ENCODE measurements at regions not wholly inside any gene's neighbourhood (a gene's known extent, or its start where the extent isn't known, plus 50 kb on each side); places are given as distances from the start of the nearest gene placed in this dataset.

GRCh38 chr11:127528297-127528696 lies 527.7 kb upstream of the KIRREL3 start:
- TF ChIP-seq CTCF (IDR thresholded peaks at IDR 0.05) = no peak
- no peak for TF ChIP-seq ZNF138 (CRISPR knock-in tag; conservative IDR thresholded peaks at IDR 0.05)
- TF ChIP-seq TCF7 (CRISPR knock-in tag; IDR thresholded peaks at IDR 0.05; ENCODE audit: low read depth) = no peak
- TF ChIP-seq KAT7 (CRISPR knock-in tag; IDR thresholded peaks at IDR 0.05; ENCODE audit: borderline replicate concordance) = no peak
- no peak for TF ChIP-seq HMGXB4 (CRISPR knock-in tag; IDR thresholded peaks at IDR 0.05)
- no peak for TF ChIP-seq ZSCAN18 (CRISPR knock-in tag; IDR thresholded peaks at IDR 0.05)
- no peak for TF ChIP-seq ETV6 (CRISPR knock-in tag; IDR thresholded peaks at IDR 0.05)
- no peak for TF ChIP-seq JUN (CRISPR knock-in tag; IDR thresholded peaks at IDR 0.05)
- no peak for TF ChIP-seq SP1 (CRISPR knock-in tag; conservative IDR thresholded peaks at IDR 0.05)
- TF ChIP-seq IRF1 (CRISPR knock-in tag; IDR thresholded peaks at IDR 0.05) = no peak
- no peak for TF ChIP-seq MAX (CRISPR knock-in tag; IDR thresholded peaks at IDR 0.05)
- no peak for TF ChIP-seq ZNF532 (CRISPR knock-in tag; IDR thresholded peaks at IDR 0.05; ENCODE audit: borderline replicate concordance)

Measured in WTC11 (cell line).